Hepatic stellate cell (primary cell): ENCODE measurements at regions not wholly inside any gene's neighbourhood (a gene's known extent, or its start where the extent isn't known, plus 50 kb on each side); places are given as distances from the start of the nearest gene placed in this dataset.

Experiments
- DNase-seq: peaks from one replicate; pipeline ENCODE4 v3.0.0; 2011; ENCODE audit warnings: low spot score

DNA sequence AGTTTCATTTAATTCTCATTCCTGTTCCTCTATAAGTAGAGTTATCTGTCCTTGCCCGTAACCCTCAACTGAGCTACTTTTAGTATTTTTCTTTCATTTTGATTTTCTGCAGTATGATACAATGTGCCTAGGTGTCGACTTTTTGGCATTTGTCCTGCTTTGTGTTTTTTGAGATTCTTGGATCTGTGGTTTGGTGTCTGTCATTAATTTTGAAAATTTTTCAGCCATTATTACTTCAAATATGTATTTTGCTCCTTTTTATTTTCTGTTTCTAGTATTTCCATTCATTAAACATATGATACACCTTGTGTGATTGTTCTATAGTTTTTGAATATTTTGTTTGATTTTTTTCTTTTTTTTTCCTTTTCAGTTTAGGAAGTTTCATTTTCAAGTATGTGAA is 598.9 kb downstream of the SPOCK3 start:
- DNase-seq, result no peak

DNA sequence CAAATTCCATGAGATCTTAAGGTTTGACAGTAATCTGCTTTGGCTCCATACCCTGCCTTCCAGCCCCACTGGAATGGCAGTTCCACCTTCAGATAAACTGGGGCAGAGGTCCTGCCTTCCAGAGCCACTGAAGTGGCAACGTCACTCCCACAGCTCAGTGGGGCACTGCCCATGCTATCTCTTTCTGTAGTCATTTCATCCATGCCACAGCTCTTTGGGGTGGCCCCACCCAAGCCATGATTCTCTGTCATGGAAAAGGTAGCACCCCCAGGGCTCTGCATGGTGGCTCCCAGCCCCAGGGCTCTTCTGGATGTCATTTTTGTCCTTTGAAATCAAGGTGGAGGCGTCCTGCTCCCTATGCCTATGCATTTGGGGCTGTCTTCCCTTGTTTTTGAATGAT is 596.5 kb downstream of the SPOCK3 start:
- no peak for DNase-seq

GRCh38 chr4:166655231-166655630 is 579.1 kb downstream of the SPOCK3 start:
- DNase-seq, result no peak

GRCh38 chr4:166655705-166656104 is 578.6 kb downstream of the SPOCK3 start:
- no peak for DNase-seq

DNA sequence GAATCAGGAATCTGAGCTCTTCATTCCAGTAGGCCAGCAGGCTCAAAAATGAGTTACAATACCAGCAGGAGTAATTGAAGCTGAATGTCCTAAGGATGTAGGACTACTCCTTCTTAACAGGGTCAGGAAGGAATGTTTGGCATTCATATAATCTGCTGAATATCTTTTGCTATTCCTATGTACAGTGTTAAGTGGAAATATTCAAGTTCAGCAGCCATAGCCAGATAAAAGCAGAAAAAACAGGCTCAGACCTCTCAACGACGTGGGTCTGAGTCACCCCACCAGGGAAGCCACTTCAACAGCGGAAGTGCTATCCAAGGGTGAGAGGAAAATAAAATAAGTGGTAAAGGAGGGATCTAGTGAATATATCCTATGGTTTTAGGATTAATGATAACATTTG is 577.0 kb downstream of the SPOCK3 start:
- DNase-seq, result no peak

DNA sequence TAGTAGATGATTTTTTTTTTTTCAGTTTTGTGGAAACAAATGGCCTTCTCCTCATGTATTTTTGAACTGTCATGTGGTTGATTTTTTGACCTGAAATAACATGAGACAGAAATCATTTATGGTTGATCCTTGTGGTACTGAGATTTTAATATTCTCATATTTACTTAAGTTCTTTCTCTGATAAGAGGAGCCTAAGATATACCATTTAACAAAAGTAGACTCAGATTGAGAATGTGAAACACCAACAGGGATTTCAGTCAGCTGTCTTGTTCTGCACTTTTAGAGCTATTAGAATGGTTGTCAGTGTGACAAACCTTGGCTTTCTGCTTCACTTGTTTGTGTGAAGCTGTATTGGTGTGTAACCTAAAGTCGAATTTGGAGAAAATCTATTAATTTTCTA is 575.7 kb downstream of the SPOCK3 start:
- DNase-seq, result no peak

DNA sequence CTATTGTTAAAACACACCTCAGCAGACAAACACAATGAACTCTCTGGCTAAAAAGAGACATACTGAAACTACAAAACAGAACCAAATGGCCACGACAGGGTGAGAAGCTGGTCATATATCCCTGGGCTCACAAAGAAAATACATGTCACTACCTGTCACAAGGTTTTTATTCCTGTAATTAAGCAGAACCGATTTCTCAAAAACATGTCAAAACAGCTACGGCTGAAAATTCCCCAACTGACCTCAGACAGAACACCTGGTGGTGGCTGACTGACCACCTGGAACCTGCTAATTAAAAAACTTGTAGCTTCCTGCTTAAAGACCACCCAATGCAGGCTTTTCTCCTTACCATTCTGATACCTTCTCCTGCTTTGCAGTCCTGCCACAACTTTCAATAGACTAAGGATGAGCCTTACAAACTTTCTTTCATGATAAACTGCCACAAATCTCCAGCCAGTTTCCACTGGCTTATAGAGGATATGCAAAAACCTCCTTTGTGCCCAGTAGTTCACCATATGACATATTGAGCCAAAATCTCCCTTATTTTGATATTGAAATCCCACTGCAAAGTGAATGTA is 571.9 kb downstream of the SPOCK3 start:
- DNase-seq, result no peak

DNA sequence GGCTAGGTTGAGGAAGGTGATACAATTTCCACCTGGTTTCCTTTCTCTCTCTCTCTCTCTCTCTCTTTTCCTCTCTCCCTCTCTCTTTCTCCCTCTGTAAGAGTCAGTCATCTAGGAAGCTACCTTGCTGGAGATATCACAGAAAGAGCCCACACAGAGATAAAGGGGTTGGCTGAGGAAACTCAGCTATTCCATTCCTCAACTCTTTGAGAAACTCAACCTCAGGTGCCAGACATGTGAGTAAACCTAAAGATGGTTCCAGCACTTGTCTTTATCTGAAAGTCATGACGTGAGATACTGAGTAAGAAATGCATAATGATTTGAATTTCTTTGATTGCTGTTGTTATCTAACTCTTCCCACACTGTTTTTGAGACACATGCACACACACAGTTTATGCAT is 564.0 kb downstream of the SPOCK3 start:
- DNase-seq, result no peak

- DNase-seq, result no peak
Observed at GRCh38 chr4:166673911-166674310, 560.4 kb downstream of the SPOCK3 start.

DNA sequence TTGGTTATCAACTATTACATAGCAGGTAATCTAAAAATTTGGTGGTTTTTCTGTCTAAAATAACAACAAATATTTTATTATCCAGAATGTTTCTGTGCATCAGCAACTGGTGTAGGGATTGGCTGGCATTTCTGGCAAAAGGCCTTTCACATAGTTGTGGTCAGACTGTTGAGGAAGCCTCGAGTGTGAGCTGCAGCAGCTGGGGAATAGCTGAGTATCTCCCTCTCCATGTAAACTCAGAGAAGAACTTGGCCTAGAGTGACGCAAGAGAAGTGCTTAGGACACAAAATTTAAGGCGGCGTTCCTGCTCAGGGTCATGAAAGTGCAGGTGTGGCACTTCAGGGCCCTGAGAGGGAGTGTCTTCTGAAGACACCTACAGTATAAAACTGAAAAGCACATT is 558.9 kb downstream of the SPOCK3 start:
- DNase-seq, result peak; percentile 8

DNA sequence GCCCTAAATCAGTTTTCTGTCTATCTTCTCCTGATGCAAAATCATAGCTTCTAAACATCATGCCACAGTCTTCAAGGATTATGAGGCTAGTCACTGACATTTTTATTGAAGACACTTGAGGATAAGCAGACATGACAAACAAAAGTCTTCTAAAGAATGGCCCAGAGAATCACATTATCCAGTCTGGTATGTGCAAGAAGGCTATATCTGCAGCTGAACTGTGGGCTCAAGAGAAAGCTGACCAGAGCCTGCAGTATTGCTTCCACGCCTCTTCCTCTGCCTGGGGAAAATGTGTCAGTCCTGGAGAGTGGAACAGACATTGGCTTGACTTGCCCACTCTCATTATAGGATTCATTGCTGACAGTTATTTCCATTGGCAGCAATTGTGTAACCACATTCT is 553.5 kb downstream of the SPOCK3 start:
- no peak for DNase-seq

DNA sequence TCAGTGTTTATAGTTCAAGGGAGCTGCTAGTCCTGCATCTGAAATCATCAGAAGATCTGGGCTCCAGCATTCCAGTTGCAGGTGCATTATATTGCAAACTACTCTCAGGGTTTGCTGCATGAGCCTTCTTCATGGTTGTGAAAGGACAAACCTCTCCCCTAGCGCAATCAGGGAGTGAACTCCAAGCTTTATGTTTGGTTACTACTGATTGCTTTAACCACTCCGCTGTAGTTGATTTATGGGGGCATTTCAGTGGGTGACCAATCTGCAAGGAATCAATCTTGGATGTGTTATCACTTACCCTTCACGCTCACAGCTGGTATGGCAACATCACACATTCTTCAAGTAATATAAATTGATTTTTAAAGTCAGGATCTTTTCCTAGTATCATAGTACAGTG is 552.1 kb downstream of the SPOCK3 start:
- DNase-seq, result no peak
